ENCODE measurements at regions not wholly inside any gene's neighbourhood (a gene's known extent, or its start where the extent isn't known, plus 50 kb on each side); places are given as distances from the start of the nearest gene placed in this dataset.

DNA sequence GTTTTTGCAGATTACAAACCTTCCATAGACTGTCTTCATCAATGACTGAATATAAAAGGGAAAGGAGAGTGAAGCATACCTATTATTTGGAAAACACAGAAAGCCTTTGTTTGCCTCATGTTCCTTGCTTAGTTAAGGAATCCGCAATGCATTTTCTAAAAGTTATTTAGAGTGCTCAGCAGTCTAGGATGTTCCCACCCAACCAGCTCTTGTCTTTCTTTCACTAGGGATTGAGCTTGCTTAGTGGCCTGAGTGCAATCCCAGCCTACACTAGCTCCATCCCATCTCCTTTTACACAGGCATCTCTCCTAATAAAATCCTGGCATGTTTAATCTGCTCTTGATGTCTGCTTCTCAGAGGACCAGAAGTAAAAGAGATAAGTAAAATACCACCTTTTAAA, 850.5 kb upstream of the GJE1 start:
- peaks cover 10% of the 10 kb centered on the region for H3F3A ChIP-seq (ENCODE audit: low read depth)
- peak overlapping the region; percentile 55 for H3K27ac ChIP-seq
- Mint-ChIP-seq H3K27ac (no peak overlapping the region), H3K4me3 (no peak overlapping the region), H3K27me3 (ENCODE audit: insufficient read depth, low read depth) (no peaks in the 10 kb centered on the region), H3K4me1 (peaks cover 3% of the 10 kb centered on the region), H3K36me3 (no peaks in the 10 kb centered on the region), H3K9me3 (peaks cover 4% of the 10 kb centered on the region)
- H4K20me1 ChIP-seq (ENCODE audit: low read depth), result no peaks in the 10 kb centered on the region
- peak; percentile 60 for DNase-seq (ENCODE audit: low spot score)
- H3K4me2 ChIP-seq, result no peak overlapping the region
- H3K4me3 ChIP-seq, result no peak overlapping the region
- H3K27me3 ChIP-seq, result no peaks in the 10 kb centered on the region
- peaks cover 19% of the 10 kb centered on the region for H3K4me1 ChIP-seq
- no peaks in the 10 kb centered on the region for H3K9me3 ChIP-seq (ENCODE audit: low read depth)
- no peak overlapping the region for H2AFZ ChIP-seq (replicated peaks)
- H3K9ac ChIP-seq, result no peak overlapping the region
- TF ChIP-seq EZH2phosphoT487 (IDR thresholded peaks at IDR 0.05) (no peak), EZH2 (IDR thresholded peaks at IDR 0.05) (no peak)
- TF ChIP-seq, protein P1, sequence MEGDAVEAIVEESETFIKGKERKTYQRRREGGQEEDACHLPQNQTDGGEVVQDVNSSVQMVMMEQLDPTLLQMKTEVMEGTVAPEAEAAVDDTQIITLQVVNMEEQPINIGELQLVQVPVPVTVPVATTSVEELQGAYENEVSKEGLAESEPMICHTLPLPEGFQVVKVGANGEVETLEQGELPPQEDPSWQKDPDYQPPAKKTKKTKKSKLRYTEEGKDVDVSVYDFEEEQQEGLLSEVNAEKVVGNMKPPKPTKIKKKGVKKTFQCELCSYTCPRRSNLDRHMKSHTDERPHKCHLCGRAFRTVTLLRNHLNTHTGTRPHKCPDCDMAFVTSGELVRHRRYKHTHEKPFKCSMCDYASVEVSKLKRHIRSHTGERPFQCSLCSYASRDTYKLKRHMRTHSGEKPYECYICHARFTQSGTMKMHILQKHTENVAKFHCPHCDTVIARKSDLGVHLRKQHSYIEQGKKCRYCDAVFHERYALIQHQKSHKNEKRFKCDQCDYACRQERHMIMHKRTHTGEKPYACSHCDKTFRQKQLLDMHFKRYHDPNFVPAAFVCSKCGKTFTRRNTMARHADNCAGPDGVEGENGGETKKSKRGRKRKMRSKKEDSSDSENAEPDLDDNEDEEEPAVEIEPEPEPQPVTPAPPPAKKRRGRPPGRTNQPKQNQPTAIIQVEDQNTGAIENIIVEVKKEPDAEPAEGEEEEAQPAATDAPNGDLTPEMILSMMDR (IDR thresholded peaks at IDR 0.05), result no peak
- no peaks in the 10 kb centered on the region for H3K36me3 ChIP-seq
- no peaks in the 10 kb centered on the region for H3K79me2 ChIP-seq (ENCODE audit: low read depth)

DNA sequence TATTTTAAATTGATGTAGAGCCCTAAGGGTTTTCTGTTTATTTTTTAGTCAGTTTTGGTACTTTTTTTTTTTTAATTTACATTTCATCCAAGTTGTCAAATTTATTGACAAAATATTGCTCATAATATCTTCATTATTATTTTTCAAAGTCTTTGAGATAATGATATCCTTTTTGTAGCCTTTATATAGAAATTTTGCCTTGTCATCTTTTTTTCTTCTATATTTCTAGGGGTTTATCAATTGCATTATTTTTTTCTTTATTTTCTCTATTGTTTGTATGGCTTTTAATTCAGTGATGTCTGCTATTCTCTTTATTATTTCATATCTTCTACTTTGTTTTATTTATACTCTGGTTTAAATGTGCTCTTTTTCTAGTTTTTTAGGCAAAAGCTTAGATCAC, 863.0 kb upstream of the GJE1 start:
- H3K27me3 Mint-ChIP-seq (ENCODE audit: insufficient read depth, low read depth), result no peaks in the 10 kb centered on the region
- H3K9me3 ChIP-seq (ENCODE audit: low read depth), result no peaks in the 10 kb centered on the region
- H3K9ac ChIP-seq, result no peak overlapping the region
- no peaks in the 10 kb centered on the region for H3K79me2 ChIP-seq (ENCODE audit: low read depth)
- H2AFZ ChIP-seq (replicated peaks), result no peak overlapping the region
- no peak for DNase-seq (ENCODE audit: low spot score)
- H3K4me3 ChIP-seq, result no peak overlapping the region
- no peaks in the 10 kb centered on the region for H3K4me1 ChIP-seq
- no peaks in the 10 kb centered on the region for H4K20me1 ChIP-seq (ENCODE audit: low read depth)
- H3K27me3 ChIP-seq, result no peaks in the 10 kb centered on the region
- H3F3A ChIP-seq (ENCODE audit: low read depth), result no peaks in the 10 kb centered on the region
- no peaks in the 10 kb centered on the region for H3K36me3 Mint-ChIP-seq
- H3K27ac Mint-ChIP-seq, result no peak overlapping the region
- no peaks in the 10 kb centered on the region for H3K9me3 Mint-ChIP-seq
- H3K4me2 ChIP-seq, result no peak overlapping the region
- H3K4me3 Mint-ChIP-seq, result no peak overlapping the region
- H3K36me3 ChIP-seq, result no peaks in the 10 kb centered on the region
- TF ChIP-seq EZH2phosphoT487 (IDR thresholded peaks at IDR 0.05) (no peak), EZH2 (IDR thresholded peaks at IDR 0.05) (no peak)
- TF ChIP-seq, protein P1 (IDR thresholded peaks at IDR 0.05), result no peak
- no peak overlapping the region for H3K27ac ChIP-seq
- peaks cover 2% of the 10 kb centered on the region for H3K4me1 Mint-ChIP-seq

DNA sequence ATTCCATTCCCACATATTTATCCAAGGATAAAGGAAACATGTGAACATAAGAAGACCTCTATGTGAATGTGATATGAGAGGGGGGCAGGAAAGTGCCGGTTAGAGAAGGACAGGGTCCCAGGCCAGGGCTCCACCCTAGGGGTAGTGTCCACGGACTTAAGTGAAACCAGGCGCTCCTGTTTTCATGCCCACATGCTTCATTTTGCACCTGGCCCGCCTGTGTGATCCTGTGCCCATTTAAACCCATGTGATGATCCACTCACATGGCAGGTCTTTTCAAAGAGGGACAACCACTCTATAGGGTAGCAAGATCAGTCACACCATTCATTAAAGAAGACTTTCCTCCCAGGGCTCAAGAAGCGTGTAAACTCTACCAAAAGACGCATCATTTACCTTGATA, 865.3 kb upstream of the GJE1 start:
- H3K4me3 Mint-ChIP-seq, result no peak overlapping the region
- Histone ChIP-seq H3K9me3 (ENCODE audit: low read depth) (no peaks in the 10 kb centered on the region), H2AFZ (replicated peaks) (no peak overlapping the region), H4K20me1 (ENCODE audit: low read depth) (no peaks in the 10 kb centered on the region), H3K27me3 (no peaks in the 10 kb centered on the region), H3K4me3 (no peak overlapping the region), H3K9ac (no peak overlapping the region), H3K79me2 (ENCODE audit: low read depth) (no peaks in the 10 kb centered on the region), H3K36me3 (no peaks in the 10 kb centered on the region), H3K4me1 (no peaks in the 10 kb centered on the region), H3F3A (ENCODE audit: low read depth) (no peaks in the 10 kb centered on the region), H3K4me2 (no peak overlapping the region), H3K27ac (no peak overlapping the region)
- H3K4me1 Mint-ChIP-seq, result peaks cover 2% of the 10 kb centered on the region
- no peaks in the 10 kb centered on the region for H3K9me3 Mint-ChIP-seq
- no peak for DNase-seq (ENCODE audit: low spot score)
- H3K36me3 Mint-ChIP-seq, result no peaks in the 10 kb centered on the region
- no peak overlapping the region for H3K27ac Mint-ChIP-seq
- TF ChIP-seq, protein P1 (IDR thresholded peaks at IDR 0.05), result no peak
- no peak for TF ChIP-seq EZH2phosphoT487 (IDR thresholded peaks at IDR 0.05)
- no peak for TF ChIP-seq EZH2 (IDR thresholded peaks at IDR 0.05)
- H3K27me3 Mint-ChIP-seq (ENCODE audit: insufficient read depth, low read depth), result no peaks in the 10 kb centered on the region
